CD14-positive monocyte (primary cell): ENCODE measurements at regions not wholly inside any gene's neighbourhood (a gene's known extent, or its start where the extent isn't known, plus 50 kb on each side); places are given as distances from the start of the nearest gene placed in this dataset.

Source experiments
- DNase-seq, 3 donors: peaks; one replicate each; pipeline ENCODE4 v3.0.0-alpha.2; 2011 to 2022
- H2AFZ ChIP-seq: 2 replicates; pipeline ENCODE4 v1.6.0; 2012; ENCODE audit warnings: mild to moderate bottlenecking, low read depth, low read length, inconsistent platforms; ENCODE audit not compliant: insufficient read depth, poor library complexity, severe bottlenecking
- H3K27ac ChIP-seq, 2 donors: 1 replicate in 1 of 2; 2 replicates in 1 of 2; pipeline ENCODE4 v1.5.1; 2012 to 2013; ENCODE audit warnings: low read length in 2 of 2, control low read depth in 1 of 2, inconsistent platforms in 1 of 2, low read depth in 1 of 2, mild to moderate bottlenecking in 1 of 2
- H3K27me3 ChIP-seq, 2 donors: one replicate each; pipeline versions ENCODE4 v1.6.0 to v1.6.1; 2011 to 2013; ENCODE audit warnings: low read length in 2 of 2; ENCODE audit not compliant: control insufficient read depth in 2 of 2, insufficient read depth in 2 of 2
- H3K36me3 ChIP-seq, 2 donors: replicated peaks in 1 of 2; 1 replicate in 1 of 2; 2 replicates in 1 of 2; pipeline versions ENCODE4 v1.5.1 to v1.6.1; 2012 to 2013; ENCODE audit warnings: low read length in 2 of 2, control low read depth in 1 of 2, inconsistent platforms in 1 of 2, mild to moderate bottlenecking in 1 of 2; ENCODE audit not compliant: insufficient read depth in 2 of 2, control insufficient read depth in 1 of 2
- H3K4me1 ChIP-seq, 2 donors: 1 replicate in 1 of 2; 2 replicates in 1 of 2; pipeline versions ENCODE4 v1.5.1 to v1.6.1; 2012 to 2013; ENCODE audit warnings: low read length in 2 of 2, control low read depth in 1 of 2, inconsistent platforms in 1 of 2, mild to moderate bottlenecking in 1 of 2, moderate library complexity in 1 of 2; ENCODE audit not compliant: insufficient read depth in 2 of 2, control insufficient read depth in 1 of 2
- H3K4me2 ChIP-seq: replicated peaks from 2 replicates; pipeline ENCODE3; 2012; ENCODE audit warnings: low read length, moderate library complexity, mild to moderate bottlenecking; ENCODE audit not compliant: poor library complexity, severe bottlenecking; ENCODE audit errors: extremely low read depth
- H3K4me3 ChIP-seq, 3 experiments: fragments of 200-600 bp in 1 of 3; sonication (generic) in 1 of 3; replicated peaks in 1 of 3; 1 replicate in 2 of 3; 2 replicates in 1 of 3; pipeline ENCODE4 v1.5.1; 2011 to 2013; ENCODE audit warnings: low read length in 3 of 3, mild to moderate bottlenecking in 3 of 3, control low read depth in 2 of 3, low read depth in 2 of 3, inconsistent platforms in 1 of 3, moderate library complexity in 1 of 3
- H3K79me2 ChIP-seq: 2 replicates; pipeline ENCODE4 v1.6.0; 2012; ENCODE audit warnings: mild to moderate bottlenecking, control low read depth, inconsistent platforms, low read length, moderate library complexity; ENCODE audit not compliant: insufficient read depth
- H3K9ac ChIP-seq: 2 replicates; pipeline ENCODE4 v1.6.0; 2017; ENCODE audit warnings: low read length, mild to moderate bottlenecking; ENCODE audit not compliant: insufficient read depth, poor library complexity, severe bottlenecking
- H3K9me3 ChIP-seq, 2 donors: replicated peaks in 1 of 2; 1 replicate in 1 of 2; 2 replicates in 1 of 2; pipeline versions ENCODE4 v1.5.1 to v1.6.1; 2012 to 2013; ENCODE audit warnings: low read length in 2 of 2, control low read depth in 1 of 2; ENCODE audit not compliant: control insufficient read depth in 1 of 2, insufficient read depth in 1 of 2
- H4K20me1 ChIP-seq: 2 replicates; pipeline ENCODE4 v1.6.0; 2012; ENCODE audit warnings: mild to moderate bottlenecking, low read length, control low read depth, moderate library complexity; ENCODE audit not compliant: insufficient read depth
- H3K27ac Mint-ChIP-seq, 7 donors: one replicate each; pipeline ENCODE4 v1.8.0; 2020; ENCODE audit warnings: mild to moderate bottlenecking in 7 of 7, mixed read lengths in 7 of 7, moderate library complexity in 6 of 7, inconsistent platforms in 2 of 7
- H3K27me3 Mint-ChIP-seq, 3 donors: one replicate each; pipeline ENCODE4 v1.8.0; 2021 to 2022; ENCODE audit warnings: low read depth in 3 of 3, mild to moderate bottlenecking in 3 of 3, mixed read lengths in 3 of 3, moderate library complexity in 3 of 3, inconsistent platforms in 1 of 3
- H3K36me3 Mint-ChIP-seq, 2 donors: one replicate each; pipeline ENCODE4 v1.8.0; 2020; ENCODE audit warnings: mixed read lengths in 2 of 2, inconsistent platforms in 1 of 2, mild to moderate bottlenecking in 1 of 2
- H3K4me1 Mint-ChIP-seq: one replicate; pipeline ENCODE4 v1.8.0; 2020; ENCODE audit warnings: mild to moderate bottlenecking, mixed read lengths
- H3K4me3 Mint-ChIP-seq, 2 donors: one replicate each; pipeline ENCODE4 v1.8.0; 2020; ENCODE audit warnings: mild to moderate bottlenecking in 2 of 2, mixed read lengths in 2 of 2, moderate library complexity in 1 of 2
- H3K9me3 Mint-ChIP-seq, 7 donors: one replicate each; pipeline ENCODE4 v1.8.0; 2020 to 2022; ENCODE audit warnings: mixed read lengths in 7 of 7, mild to moderate bottlenecking in 6 of 7, moderate library complexity in 6 of 7, inconsistent platforms in 2 of 7
- WGBS: methylation state at CpG from one replicate; pipeline ENCODE4 v1.1.5; 2013; ENCODE audit warnings: missing lambda C conversion rate; ENCODE audit not compliant: insufficient coverage; 5-methylcytosine and 5-hydroxymethylcytosine counted together
- intact Hi-C, 2 donors: fragments of 100-400 bp; cut with micrococcal nuclease; formaldehyde crosslinking; loops; one replicate each; pipeline versions ENCODE4 v1.15.0 to v1.15.1; 2023
- TF ChIP-seq, protein P1 (sequence below): fragments of 200-600 bp; IDR thresholded peaks from one replicate; pipeline ENCODE4 v1.8.0; 2022; ENCODE audit warnings: antibody characterized with exemption, mild to moderate bottlenecking

- Mint-ChIP-seq H3K36me3 (no peaks in the 10 kb centered on the region), H3K4me3 (no peak overlapping the region), H3K27ac (no peak overlapping the region), H3K9me3 (peaks cover 0 to 11% (median 2%) of the 10 kb centered on the region in 7 donors), H3K27me3 (no peaks in the 10 kb centered on the region), H3K4me1 (no peaks in the 10 kb centered on the region)
- H4K20me1 ChIP-seq: no peaks in the 10 kb centered on the region
- no peak overlapping the region for H3K4me2 ChIP-seq
- no peaks in the 10 kb centered on the region for H3K36me3 ChIP-seq
- H3K9me3 ChIP-seq: peaks cover 0 to 4% of the 10 kb centered on the region in 2 donors
- TF ChIP-seq, protein P1, sequence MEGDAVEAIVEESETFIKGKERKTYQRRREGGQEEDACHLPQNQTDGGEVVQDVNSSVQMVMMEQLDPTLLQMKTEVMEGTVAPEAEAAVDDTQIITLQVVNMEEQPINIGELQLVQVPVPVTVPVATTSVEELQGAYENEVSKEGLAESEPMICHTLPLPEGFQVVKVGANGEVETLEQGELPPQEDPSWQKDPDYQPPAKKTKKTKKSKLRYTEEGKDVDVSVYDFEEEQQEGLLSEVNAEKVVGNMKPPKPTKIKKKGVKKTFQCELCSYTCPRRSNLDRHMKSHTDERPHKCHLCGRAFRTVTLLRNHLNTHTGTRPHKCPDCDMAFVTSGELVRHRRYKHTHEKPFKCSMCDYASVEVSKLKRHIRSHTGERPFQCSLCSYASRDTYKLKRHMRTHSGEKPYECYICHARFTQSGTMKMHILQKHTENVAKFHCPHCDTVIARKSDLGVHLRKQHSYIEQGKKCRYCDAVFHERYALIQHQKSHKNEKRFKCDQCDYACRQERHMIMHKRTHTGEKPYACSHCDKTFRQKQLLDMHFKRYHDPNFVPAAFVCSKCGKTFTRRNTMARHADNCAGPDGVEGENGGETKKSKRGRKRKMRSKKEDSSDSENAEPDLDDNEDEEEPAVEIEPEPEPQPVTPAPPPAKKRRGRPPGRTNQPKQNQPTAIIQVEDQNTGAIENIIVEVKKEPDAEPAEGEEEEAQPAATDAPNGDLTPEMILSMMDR: no peak
- no peak overlapping the region for H2AFZ ChIP-seq
- H3K27me3 ChIP-seq: no peaks in the 10 kb centered on the region
- H3K9ac ChIP-seq: no peak overlapping the region
- intact Hi-C loops: no loop called here
- no peak overlapping the region for H3K4me3 ChIP-seq
- no peaks in the 10 kb centered on the region for H3K79me2 ChIP-seq
- no peak overlapping the region for H3K27ac ChIP-seq
- 100% methylated on average over 1 of the region's 2 CpGs for WGBS
- DNase-seq: no peak
- H3K4me1 ChIP-seq: no peaks in the 10 kb centered on the region
These were observed 461.0 kb upstream of the CDH2 start for GRCh38 chr18:28637897-28638296.

DNA sequence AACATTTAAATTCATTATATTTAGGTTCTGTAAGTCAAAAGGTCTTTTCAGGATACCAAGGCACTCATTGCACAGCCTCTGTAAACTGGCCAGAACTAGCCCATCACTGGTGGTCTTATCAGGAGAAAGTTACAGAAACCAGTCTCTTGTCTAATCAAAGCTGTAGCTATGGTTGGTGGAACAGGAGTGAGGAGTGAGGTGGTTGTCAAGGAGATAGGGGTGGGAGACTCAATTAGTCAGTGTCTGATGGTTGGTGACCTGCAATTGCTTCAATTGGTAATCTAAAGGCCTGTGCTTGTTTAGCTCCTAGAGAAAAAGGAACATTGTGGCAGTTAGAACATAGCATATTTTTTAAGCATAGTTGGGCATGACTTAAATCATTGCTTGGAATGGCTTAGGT lies 458.6 kb upstream of the CDH2 start:
- H3K27me3 Mint-ChIP-seq: no peaks in the 10 kb centered on the region
- no peak overlapping the region for H3K27ac Mint-ChIP-seq
- no peaks in the 10 kb centered on the region for H3K36me3 Mint-ChIP-seq
- peaks cover 0 to 11% (median 2%) of the 10 kb centered on the region in 7 donors for H3K9me3 Mint-ChIP-seq
- H4K20me1 ChIP-seq: no peaks in the 10 kb centered on the region
- no peaks in the 10 kb centered on the region for H3K79me2 ChIP-seq
- no peaks in the 10 kb centered on the region for H3K27me3 ChIP-seq
- H3K9me3 ChIP-seq: no peaks in the 10 kb centered on the region
- H3K36me3 ChIP-seq: no peaks in the 10 kb centered on the region
- H3K27ac ChIP-seq: no peak overlapping the region
- H3K4me3 ChIP-seq: no peak overlapping the region
- no peaks in the 10 kb centered on the region for H3K4me1 Mint-ChIP-seq
- TF ChIP-seq, protein P1: no peak
- H3K4me1 ChIP-seq: no peaks in the 10 kb centered on the region
- intact Hi-C loops: no loop called here
- no peak overlapping the region for H3K4me3 Mint-ChIP-seq
- H3K4me2 ChIP-seq: no peak overlapping the region
- no peak overlapping the region for H2AFZ ChIP-seq
- H3K9ac ChIP-seq: no peak overlapping the region
- DNase-seq: no peak
